SW 1271 (cell line): ENCODE measurements at regions not wholly inside any gene's neighbourhood (a gene's known extent, or its start where the extent isn't known, plus 50 kb on each side); places are given as distances from the start of the nearest gene placed in this dataset.
"Not testable (repeated sequence)": the region's sequence is repeated elsewhere in the genome, so short reads cannot be mapped to it uniquely, and the experiment has no call there.

ENCODE experiments used
- DNase-seq, 2 experiments: peaks; one replicate each; lab custom pipeline; 2025; lab: John Stamatoyannopoulos, UW

GRCh38 chr3:34668915-34669314 is 870.5 kb downstream of the PDCD6IP start:
- no peak for DNase-seq

GRCh38 chr3:34669490-34669889 is 871.1 kb downstream of the PDCD6IP start:
- DNase-seq = no peak

DNA sequence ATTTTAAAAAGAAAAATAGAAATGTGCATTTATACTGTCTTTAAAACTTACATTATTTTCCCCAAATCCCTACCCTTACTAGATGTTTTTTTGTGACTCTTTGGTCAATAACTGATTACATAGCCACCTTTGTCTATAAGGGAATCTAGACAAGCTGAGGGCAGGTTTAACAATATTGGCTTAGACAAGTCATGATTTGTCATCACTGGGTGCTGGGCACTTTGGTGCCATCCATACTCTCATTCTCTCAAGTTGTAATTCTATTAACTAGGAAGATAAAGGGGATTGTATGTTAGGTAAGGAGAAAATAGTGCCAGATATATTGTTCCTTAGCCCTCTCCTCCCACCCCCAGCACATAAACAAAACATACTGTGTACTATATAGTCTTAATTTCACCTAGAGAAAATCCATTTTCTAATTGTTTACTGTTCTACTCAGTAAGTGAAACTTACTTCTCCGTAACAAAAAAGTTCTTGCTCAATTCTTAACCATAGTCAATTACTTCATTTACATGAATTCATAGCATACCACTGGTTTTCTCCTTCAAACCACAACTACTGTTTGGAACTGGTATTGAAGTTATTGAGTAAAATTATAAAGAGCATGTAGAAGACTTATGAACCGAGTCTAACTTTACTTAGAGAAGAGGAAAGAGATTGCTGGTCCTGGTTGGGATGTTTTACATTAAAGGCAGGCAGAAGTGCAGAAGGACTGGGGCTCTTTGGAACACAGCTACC is 877.1 kb downstream of the PDCD6IP start:
- no peak for DNase-seq

GRCh38 chr3:34676436-34676835 is 878.0 kb downstream of the PDCD6IP start:
- no peak for DNase-seq

- no peak for DNase-seq
Observed at GRCh38 chr3:34678575-34678974, 880.1 kb downstream of the PDCD6IP start.

DNA sequence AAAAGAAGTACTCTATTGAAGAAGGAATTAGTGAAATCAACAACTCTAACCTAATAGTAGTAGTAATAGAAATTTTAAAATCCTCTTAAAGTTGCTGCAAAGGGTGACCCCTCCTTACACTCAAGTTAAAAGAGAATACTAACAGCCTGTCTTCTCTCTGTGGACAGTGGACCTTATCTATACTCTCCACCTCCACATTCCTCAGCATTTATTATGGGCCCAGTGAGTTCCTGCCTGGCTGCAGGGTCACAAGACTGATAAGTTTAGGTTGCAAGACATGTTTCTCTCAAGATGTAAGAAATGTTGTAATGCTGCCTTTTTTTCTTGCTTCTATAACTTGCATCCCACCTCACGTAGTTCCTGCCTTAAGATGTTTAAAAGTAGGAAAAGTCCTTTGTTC is 880.6 kb downstream of the PDCD6IP start:
- not testable (repeated sequence) for DNase-seq

- peak; percentile 15 to 25 for DNase-seq
Observed at GRCh38 chr3:34683851-34684250, 885.4 kb downstream of the PDCD6IP start.

DNA sequence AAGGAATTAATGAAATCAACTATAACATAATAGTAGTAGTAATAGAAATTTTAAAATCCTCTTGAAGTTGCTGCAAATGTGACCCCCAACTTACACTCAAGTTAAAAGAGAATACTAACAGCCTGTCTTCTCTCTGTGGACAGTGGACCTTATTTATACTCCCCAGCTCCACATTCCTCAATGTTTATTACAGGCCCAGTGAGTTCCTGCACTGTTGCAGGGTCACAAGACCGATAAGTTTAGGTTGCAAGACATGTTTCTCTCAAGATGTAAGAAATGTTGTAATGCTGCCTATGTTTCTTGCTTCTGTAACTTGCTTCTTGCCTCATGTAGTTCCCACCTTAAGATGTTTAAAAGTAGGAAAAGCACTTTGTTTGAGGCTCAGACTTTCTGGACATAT is 888.1 kb downstream of the PDCD6IP start:
- no peak for DNase-seq

DNA sequence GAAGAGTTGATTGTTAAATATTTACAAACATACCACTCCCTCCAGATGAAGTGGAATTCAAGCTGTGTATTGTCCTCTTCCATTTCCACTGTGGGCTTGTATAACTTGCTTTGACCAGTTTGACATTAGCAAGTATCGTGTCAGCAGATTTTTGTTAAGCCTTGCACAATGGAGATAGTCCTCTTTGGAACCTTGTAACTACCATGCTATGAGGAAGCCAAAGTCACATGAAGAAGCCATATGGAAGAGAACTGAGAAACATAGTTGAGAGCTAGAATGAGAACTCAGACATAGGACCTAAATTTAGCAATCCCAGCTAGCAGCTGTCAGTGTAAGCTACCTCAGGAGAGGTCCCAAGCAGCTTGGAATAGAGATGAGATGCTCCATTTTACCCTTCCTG is 889.2 kb downstream of the PDCD6IP start:
- DNase-seq = no peak

DNA sequence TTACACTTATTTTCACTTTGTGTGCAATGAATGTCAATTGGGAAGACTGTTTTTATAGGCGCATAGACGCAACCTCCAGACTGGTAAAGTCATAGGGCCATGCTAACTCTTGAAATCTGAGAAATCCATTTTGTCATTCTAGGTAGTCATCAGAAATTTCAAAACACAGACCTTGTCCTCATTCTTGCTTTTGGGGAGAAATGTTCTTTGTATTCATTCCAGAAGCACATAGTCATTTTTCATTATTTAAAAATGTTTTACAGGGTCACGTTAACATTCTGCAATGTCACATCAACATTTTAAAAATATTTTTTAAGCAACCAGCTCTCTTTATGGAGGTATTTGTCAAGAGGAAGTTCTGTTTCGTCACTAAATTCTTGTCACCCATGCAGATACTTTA is 898.4 kb downstream of the PDCD6IP start:
- DNase-seq = no peak

- no peak for DNase-seq
Observed at GRCh38 chr3:34703053-34703452, 904.6 kb downstream of the PDCD6IP start.

GRCh38 chr3:34724916-34725499 is 914.3 kb upstream of the ARPP21 start:
- no peak for DNase-seq

DNA sequence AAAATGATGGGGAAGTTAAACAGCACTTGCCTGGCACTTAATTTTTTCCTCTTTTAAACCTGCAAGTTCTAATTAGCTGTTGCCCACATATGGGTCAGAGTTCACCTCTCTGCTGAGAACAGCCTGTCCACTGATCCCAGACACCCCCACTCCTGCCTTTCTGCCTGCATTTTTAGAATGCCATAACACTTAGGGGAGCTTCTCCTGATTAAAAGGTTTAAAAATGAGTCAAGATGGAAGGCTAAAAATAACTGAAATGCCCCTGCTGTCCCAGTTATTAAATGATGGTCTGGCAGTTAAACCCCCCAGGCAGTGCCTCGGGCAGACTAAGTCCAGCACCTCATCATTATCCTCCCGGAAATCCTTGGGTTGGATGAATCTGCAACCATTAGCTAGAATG is 913.6 kb upstream of the ARPP21 start:
- DNase-seq = no peak

- DNase-seq = no peak
Observed at GRCh38 chr3:34727700-34728099, 911.6 kb upstream of the ARPP21 start.

- no peak for DNase-seq
Observed at GRCh38 chr3:34742151-34742550, 897.2 kb upstream of the ARPP21 start.

DNA sequence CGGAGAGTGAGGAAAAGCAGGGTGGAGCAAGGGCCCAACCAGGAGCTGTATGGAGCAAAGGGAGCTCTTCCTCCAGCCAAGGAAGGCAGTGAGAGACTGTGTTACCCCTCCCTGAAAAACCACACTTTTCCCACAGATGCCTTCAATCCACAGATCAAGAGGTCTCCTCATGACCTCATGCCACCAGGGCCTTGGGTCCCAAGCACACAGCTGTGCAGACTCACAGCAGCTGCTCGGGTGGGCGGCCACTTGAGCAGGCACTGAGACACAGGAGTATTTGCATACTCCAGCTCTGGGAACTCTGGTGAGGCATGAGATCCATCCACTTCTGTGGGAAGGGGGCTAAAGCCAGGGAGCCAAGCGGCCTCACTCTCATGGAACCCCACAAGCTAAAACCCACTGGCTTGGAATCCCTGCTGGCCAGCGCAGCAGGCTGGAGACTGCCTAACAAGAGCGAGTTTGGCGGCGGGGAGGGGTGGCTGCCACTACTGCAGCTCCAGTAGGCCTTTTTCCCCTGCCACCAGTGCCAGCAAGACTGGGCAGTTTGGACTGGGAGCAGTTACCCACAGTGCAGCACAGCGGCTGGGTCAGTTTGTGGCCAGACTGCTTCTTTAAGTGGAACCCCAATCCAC is 880.6 kb upstream of the ARPP21 start:
- no peak for DNase-seq

- DNase-seq = no peak
Observed at GRCh38 chr3:34777386-34777785, 861.9 kb upstream of the ARPP21 start.

- DNase-seq = no peak
Observed at GRCh38 chr3:34779092-34779491, 860.2 kb upstream of the ARPP21 start.

GRCh38 chr3:34780294-34780693 is 859.0 kb upstream of the ARPP21 start:
- DNase-seq = no peak

DNA sequence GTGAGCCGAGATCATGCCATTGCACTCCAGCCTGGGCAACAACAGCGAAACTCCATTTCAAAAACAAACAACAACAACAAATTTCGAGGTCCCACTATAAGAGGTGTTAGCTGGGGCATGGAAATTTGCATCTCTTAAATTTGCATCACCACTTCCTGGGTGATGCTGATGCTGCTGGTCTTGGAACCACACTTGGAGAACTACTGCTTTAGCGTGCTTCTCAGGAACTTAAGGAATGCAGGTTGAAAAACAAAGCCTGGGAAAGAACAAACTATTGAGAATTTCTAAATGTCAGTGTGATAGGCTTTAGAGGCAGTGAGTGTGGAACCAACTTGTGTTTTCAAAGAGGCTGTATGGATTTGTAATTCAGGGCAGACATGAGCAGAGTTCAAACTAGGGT is 858.4 kb upstream of the ARPP21 start:
- no peak for DNase-seq

DNA sequence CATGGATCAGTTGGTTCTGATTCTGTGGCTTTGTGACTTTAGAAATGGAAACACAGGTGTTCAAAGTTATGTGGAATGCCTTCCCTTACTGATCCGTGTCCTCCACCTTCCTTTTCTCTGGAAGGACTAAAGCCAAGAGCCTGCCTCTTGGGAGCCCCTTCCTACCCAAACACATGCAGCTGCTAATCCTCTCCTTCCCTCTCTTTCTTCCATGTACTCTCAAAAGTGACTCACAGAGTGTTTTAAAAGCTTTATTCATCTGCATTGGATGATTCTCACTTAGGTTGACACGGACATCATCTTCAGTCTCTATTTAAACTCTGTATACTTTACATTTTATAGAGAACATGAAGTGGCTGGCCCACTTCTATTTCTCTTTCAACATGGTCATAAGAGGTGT is 856.5 kb upstream of the ARPP21 start:
- DNase-seq = no peak

DNA sequence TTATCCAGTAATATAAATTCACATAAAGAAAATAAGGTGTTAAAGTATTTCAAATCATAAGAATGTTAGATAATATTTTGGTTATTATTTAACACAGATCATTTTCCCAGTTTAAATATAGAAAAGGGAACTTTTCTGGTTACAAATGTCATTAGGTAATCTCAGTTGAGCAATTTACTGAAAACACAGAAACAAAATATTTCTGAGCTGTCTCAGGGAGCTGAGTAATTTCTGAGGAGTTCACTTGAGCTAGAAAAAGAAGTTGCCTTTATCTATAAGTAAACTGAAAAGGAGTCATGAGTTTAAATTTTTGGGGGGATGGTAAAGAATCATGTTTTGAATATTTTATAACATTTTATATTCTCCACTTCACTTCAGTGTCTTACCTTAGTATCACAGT is 855.4 kb upstream of the ARPP21 start:
- DNase-seq = no peak

DNA sequence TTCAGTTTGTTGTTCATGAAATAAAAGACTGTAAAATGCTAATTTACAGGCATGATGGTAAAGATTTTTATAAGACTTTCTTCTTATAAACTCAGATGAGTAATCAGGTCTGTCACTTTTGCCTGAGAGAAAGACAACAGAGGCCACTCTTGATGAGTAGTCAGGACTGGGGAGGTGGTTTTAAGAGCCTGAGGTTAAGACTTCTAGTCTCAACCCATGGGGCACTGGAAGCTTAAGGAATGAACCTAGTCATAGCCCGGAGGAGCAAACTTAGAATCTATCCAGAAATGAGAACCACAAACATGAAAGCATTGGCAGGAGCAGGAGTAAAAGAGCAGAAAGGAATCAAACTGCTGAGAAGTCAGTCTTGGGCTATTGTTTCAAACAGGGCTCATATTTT is 846.3 kb upstream of the ARPP21 start:
- no peak for DNase-seq

- no peak for DNase-seq
Observed at GRCh38 chr3:34807611-34808010, 831.7 kb upstream of the ARPP21 start.
